NCI-H345 treated with DMSO at 0.1 percent for 48 hours (cell line): ENCODE measurements at regions not wholly inside any gene's neighbourhood (a gene's known extent, or its start where the extent isn't known, plus 50 kb on each side); places are given as distances from the start of the nearest gene placed in this dataset.

ENCODE experiments used
- DNase-seq: peaks from one replicate; lab custom pipeline; 2025; ENCODE audit not compliant: unreplicated experiment; lab: John Stamatoyannopoulos, UW

GRCh38 chr5:54695198-54695966, 177.8 kb downstream of the SNX18 start:
- no peak for DNase-seq

DNA sequence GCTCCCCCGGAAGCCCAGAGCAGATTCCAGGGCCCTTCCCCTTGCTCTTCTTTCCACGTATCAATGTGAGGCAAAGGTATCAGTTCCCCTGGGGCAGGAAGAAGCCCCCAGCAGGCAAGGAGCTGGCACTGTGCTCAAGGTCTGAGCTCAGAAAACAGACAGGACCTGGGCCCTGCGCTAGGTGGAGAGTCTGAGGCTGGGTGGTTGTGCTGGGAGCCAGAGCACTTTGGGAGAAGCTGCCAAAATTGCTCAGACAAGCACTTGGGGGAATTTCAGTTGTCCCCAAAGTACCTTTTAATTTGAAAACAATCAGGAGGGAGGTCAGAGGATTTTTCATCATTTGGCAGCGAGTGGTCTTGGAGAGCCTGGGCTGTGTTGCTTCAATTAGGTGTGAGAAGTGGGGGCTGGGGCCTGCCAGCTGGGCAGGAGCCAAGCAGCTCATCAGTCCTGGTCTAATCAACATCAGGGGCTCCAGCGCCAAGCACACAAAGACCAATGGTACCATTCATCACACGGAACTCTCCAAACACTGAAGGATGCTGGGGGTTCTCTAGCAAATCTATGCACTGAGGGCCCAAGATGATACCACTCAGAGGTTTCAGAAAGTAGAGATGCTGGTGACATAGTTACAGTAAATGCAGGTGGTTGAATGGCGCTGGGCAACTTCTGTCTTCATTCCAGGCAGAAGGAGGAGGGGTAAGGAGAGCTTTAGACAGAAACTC, 176.5 kb downstream of the SNX18 start:
- DNase-seq, result no peak

- DNase-seq, result no peak
Measured at GRCh38 chr5:54692631-54693030, 175.1 kb downstream of the SNX18 start.

- DNase-seq, result no peak
Measured at GRCh38 chr5:54691656-54692055, 174.1 kb downstream of the SNX18 start.

DNA sequence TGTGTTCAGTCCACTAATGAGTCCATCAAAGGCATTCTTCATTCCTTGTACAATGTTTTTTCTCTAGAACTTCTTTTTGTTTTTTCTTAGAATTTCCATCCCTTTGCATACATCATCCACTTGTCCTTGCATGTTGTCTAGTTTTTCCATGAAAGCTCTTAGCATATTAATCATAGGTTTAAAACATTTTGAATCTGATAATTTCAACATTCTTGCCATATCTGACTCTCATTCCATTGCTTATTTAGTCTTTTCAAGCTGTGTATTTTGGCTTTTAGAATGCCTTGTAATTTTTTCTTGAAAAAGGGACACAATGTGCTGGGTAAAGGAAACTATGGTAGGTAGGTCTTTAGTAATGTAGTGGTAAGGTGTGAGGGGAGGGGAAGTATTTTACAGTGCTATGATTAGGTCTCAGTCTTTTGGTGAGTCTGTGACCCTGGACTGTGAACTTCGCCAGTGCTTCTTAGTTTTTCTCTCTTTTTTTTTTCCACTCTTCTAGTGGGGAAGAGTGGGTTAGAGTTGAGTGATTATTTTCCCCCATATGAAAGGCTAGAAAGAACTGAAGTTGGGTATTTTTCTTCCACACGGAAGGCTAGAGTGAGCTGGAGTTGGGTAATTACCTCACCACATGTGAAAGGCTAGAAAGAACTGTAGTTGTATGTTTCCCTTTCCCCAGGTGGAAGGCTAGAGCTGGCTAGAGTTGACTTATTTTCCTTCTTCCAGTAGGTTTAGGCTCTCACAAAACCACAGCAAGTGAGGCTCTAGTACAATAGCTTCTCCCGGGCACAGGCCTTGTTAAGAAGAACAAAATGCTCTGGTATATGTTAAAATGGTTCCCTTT, 172.1 kb downstream of the SNX18 start:
- no peak for DNase-seq

DNA sequence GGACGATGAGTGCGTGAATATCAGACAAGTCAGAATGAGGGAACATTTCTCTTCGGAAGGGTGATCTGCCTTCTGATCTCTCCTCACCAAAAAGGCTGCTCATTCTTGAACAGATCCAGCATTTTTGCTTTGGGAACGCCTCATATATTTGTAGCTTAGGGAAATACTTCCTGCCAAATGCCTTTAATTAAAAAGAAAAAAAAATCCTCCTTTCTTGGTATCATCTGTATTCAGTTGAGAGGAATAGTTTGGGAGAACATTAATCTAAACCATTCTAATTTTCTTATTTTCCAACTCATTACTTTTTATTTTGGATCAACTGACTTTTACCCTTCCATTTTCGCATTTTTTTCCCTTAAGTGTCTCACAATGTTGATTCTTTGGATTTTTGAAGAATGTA, 163.4 kb downstream of the SNX18 start:
- no peak for DNase-seq

DNA sequence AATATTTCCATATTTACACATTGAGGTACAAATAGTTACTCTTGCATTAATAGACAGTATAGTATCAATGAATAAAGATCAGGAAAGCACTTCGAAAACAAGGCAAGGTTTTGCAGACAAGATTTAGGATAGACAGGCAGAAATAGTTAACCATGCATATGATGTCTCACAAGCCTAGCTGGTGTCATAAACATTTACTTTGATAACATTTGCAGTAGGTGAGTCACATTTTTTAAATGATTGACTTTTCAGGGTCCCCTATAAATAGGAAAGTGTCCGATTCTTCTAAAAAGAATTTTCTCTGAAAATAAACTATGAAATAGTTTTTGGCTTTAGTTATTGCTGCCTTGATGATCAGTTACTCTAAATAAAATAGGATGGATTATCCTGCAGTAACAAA, 162.1 kb downstream of the SNX18 start:
- no peak for DNase-seq

DNA sequence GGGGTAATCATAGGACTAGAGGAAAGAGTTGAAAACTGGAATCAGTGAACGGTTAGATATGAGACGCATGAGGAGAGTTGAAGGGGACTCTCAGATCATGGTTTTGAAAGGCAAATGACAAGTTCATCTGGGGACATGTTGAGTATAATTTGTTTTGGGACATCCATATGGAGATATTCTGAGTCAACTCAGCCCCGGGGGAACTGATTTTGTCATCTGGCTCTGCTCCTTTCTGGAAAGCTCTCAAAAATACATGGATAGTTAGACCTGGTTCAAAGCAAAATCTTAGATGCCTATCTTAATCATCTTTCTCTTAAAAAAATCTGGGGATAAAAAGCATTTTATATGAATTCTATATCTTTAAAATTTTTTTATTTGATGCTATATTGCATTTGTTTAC, 161.2 kb downstream of the SNX18 start:
- no peak for DNase-seq

DNA sequence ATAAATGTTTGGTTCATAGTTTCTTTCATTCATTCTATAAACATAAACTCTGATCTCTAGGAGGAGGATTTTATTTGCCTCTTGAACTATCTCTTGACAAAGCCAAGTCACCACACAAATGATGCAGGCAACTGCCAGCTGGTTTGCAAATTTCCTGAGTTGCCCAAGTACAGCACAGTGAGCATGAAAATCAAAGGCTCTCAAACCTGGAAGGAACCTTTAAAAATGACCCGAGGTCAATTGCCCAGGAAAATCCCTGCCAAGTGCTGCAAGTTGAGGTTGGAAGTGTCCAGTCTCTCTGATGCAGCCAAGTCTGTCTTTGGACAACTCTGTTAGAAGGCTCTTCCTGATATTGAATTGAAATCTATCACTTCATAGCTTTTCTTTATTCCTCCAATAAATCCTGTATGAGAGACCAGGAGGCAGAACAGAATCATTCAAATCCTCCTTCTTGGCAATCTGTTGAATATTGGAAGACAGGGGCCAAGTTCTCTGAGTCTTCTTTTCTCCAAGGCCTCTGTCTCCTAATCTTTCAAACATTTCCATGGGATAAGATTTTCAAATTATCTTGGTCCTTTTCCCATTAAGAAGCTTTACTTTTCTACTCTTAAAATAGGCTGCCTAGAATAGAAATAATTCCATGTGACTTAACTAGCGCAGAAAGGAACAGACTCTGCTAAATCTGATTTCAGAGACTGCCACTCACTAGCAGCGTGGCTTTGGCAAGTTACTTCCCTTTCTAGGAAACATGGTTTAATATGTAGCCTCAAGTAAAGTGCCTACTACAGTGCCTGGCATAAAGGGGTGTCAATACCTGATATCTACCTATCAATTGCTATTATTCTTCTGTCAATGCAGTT, 159.2 kb downstream of the SNX18 start:
- no peak for DNase-seq

DNA sequence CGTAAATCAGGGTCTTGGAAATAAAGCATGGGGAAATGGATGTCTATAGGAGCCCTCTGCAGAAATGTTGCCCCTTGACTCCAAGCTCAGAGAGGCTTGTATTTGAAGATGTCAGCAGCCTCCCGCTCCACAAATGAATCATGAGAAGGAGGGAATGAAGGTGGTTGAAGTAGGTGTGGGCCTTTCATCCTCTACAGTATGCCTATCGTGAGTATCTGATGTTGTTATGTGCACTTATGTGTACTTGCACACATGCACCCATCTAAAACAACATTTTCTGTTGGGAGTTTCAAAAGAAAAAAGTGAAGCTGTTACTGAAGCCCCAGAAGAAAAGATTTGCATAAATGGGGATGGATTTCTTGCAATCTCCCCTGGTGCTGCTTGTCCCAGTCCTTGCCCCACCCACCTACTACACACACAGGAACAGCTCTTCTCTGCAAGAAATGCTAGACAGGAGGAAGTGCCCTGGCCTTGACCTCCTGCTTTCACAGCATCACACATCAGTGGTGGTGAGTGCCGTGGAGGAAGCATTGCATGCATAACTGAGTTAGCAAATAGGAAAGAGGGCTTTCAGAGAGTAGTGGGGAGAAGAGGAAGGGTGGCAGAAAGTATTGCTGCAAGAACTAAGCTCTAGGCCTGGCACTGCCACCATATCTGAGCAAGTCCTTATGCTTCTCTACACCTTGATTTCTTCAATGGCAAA, 156.1 kb downstream of the SNX18 start:
- no peak for DNase-seq

DNA sequence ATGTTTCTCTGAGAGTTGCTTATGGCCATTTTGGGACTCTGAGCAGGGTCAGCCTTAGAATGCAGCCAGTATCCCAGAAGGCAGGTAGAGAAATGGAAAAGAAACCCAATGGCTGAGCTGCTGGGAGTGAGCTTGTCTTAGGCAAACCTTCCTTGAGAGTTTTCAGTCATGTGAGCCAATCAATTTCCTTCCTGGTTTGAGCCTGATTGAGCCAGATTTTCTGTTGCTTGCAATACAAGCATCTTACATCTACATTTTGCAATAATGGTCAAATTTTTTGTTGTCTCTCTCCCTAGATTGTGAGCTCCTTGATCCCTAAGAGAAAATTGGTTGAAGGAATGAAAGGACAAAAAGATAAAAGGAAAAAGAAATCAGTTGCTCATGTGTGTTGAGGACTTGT, 155.3 kb downstream of the SNX18 start:
- DNase-seq, result no peak

- no peak for DNase-seq
Measured at GRCh38 chr5:54671681-54672080, 154.1 kb downstream of the SNX18 start.

GRCh38 chr5:54671111-54671531, 153.6 kb downstream of the SNX18 start:
- DNase-seq, result no peak

GRCh38 chr5:54670281-54670680, 152.7 kb downstream of the SNX18 start:
- no peak for DNase-seq

GRCh38 chr5:54669845-54670244, 152.3 kb downstream of the SNX18 start:
- no peak for DNase-seq

DNA sequence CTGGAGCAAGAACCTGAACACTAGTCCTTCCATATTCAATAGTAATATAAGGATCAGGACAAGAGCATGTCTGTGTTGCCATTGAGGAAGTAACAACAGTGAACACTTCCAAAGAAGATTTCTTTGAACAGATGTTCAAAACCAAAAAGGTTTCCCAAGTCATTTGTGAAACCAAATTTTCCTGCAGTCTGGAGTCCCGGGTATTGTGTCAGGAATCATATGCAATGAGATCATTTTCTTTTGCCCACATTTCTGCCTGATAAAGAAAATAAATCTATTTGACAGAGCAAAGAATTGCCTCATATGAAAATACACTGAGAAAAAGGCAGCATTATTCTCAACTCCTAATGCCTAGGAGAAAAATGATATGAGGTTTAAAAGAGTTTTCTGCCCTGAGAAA, 151.7 kb downstream of the SNX18 start:
- DNase-seq, result no peak

GRCh38 chr5:54668096-54668495, 150.5 kb downstream of the SNX18 start:
- DNase-seq, result no peak

GRCh38 chr5:54667136-54667535, 149.6 kb downstream of the SNX18 start:
- DNase-seq, result no peak

DNA sequence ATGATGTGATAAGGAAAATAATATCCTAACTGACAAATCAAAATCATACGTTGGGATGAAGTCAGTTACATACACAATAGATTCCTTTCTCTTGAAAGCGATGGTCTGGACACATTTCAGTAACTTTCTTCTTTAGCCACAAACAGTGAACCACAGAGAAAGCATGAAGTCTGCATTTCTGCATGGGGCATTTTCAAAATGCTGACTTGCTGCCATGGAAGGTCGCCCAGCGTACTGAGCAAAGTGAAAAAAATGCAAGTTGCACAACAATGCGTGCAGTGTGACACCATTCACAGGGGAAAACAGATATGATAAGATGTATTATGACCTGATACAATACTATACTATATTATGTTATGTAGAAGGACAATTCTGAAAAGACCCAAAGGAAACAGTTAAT, 146.3 kb downstream of the SNX18 start:
- DNase-seq, result no peak

GRCh38 chr5:54661111-54661510, 143.6 kb downstream of the SNX18 start:
- DNase-seq, result no peak
